ENCODE measurements at regions not wholly inside any gene's neighbourhood (a gene's known extent, or its start where the extent isn't known, plus 50 kb on each side); places are given as distances from the start of the nearest gene placed in this dataset.
A peak's percentile ranks its signal among the peaks of the same experiment; 100 is the strongest.

DNA sequence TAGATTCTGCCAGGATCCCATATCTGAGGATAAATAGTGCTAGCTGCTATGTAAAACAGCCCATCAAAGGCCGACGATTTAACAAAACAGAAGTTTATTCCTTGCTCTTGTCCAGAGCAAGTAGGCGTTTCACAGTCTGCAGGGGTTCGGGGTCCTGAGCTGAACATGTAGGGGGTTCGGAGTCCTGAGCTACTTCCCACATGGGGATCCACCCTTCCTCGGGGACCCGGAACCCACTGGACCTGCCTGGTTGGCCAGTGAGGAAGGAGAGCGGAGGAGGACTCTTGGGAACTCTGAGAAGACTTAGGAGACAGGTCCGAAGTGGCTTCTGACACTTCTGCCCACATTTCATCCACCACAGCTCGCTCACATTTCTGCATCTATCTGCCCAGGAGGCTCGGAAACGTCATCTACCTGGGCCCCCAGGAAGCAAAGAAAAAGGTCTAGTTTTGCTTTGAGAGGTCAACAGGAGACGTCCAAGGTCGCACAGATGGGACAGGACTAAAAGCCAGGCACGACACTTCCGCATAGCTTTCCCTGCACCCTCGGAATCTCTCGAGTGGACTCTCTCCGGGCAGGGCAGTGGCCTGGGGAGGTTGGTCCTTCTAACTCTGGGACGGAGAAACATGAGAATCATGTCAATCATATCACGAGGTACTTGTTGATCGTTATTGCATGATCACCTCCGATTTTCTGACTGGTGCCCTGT is 86.4 kb downstream of the MICALL2 start:
- no peak for DNase-seq (ENCODE audit: low read depth)
- peak; percentile 73 for FAIRE-seq
- Histone ChIP-seq H3K4me3 (ENCODE audit: low read depth, low read length) (no peak overlapping the region), H3K36me3 (ENCODE audit: control insufficient read depth, insufficient read depth, low read length) (no peaks in the 10 kb centered on the region), H3K27me3 (ENCODE audit: control insufficient read depth, insufficient read depth, low read length) (peaks cover 9% of the 10 kb centered on the region)
- TF ChIP-seq, protein P1, sequence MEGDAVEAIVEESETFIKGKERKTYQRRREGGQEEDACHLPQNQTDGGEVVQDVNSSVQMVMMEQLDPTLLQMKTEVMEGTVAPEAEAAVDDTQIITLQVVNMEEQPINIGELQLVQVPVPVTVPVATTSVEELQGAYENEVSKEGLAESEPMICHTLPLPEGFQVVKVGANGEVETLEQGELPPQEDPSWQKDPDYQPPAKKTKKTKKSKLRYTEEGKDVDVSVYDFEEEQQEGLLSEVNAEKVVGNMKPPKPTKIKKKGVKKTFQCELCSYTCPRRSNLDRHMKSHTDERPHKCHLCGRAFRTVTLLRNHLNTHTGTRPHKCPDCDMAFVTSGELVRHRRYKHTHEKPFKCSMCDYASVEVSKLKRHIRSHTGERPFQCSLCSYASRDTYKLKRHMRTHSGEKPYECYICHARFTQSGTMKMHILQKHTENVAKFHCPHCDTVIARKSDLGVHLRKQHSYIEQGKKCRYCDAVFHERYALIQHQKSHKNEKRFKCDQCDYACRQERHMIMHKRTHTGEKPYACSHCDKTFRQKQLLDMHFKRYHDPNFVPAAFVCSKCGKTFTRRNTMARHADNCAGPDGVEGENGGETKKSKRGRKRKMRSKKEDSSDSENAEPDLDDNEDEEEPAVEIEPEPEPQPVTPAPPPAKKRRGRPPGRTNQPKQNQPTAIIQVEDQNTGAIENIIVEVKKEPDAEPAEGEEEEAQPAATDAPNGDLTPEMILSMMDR (IDR thresholded peaks at IDR 0.05; ENCODE audit: insufficient read depth, low read length, severe bottlenecking) = no peak

- Histone ChIP-seq H3K36me3 (ENCODE audit: control insufficient read depth, insufficient read depth, low read length) (no peaks in the 10 kb centered on the region), H3K27me3 (ENCODE audit: control insufficient read depth, insufficient read depth, low read length) (peaks cover 2% of the 10 kb centered on the region), H3K4me3 (ENCODE audit: low read depth, low read length) (no peak overlapping the region)
- TF ChIP-seq, protein P1 (IDR thresholded peaks at IDR 0.05; ENCODE audit: insufficient read depth, low read length, severe bottlenecking) = no peak
- FAIRE-seq (no peak), DNase-seq (ENCODE audit: low read depth) (no peak)
Observed at GRCh38 chr7:1377111-1377909, 82.0 kb downstream of the MICALL2 start.

GRCh38 chr7:1378610-1379601 is 80.4 kb downstream of the MICALL2 start:
- FAIRE-seq = no peak
- H3K36me3 ChIP-seq (ENCODE audit: control insufficient read depth, insufficient read depth, low read length) = no peaks in the 10 kb centered on the region
- H3K27me3 ChIP-seq (ENCODE audit: control insufficient read depth, insufficient read depth, low read length) = peaks cover 2% of the 10 kb centered on the region

DNA sequence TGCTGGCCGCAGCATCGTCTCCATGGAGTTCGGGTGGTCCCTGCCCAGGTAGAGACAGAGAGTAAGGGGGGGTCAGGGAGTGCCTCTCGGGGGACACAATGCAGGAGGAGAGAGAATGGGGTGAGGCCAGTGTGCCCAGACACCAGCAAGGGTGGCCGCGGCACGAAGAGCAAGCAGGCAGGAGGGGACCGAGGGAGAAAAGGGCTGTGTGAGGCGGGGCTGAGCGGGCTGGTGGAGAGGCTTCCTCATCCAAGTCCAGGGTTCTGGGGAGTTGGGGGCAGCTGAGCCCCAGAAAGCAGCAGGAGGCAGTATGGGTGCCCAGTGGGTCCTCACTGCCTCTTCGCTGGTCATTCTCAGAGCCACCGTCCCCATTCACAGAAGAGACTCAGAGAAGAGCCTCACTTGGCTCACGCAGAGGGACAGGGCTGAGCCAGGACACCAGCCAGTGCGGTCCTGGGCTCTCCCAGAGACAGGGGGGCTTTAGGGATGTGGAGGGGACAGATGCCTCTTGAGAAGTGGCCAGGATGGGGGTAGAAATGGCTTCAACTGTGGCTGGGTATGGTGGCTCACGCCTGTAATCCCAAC is 78.9 kb downstream of the MICALL2 start:
- DNase-seq (ENCODE audit: low read depth) (no peak), FAIRE-seq (no peak)
- Histone ChIP-seq H3K27me3 (ENCODE audit: control insufficient read depth, insufficient read depth, low read length) (peaks cover 2% of the 10 kb centered on the region), H3K4me3 (ENCODE audit: low read depth, low read length) (no peak overlapping the region), H3K36me3 (ENCODE audit: control insufficient read depth, insufficient read depth, low read length) (no peaks in the 10 kb centered on the region)
- TF ChIP-seq, protein P1 (IDR thresholded peaks at IDR 0.05; ENCODE audit: insufficient read depth, low read length, severe bottlenecking) = no peak

More at GRCh38 chr7:1378610-1379601, 80.4 kb downstream of the MICALL2 start:
- TF ChIP-seq, protein P1 (IDR thresholded peaks at IDR 0.05; ENCODE audit: insufficient read depth, low read length, severe bottlenecking) = no peak
- DNase-seq (ENCODE audit: low read depth) = no peak
- no peak overlapping the region for H3K4me3 ChIP-seq (ENCODE audit: low read depth, low read length)

- TF ChIP-seq, protein P1 (IDR thresholded peaks at IDR 0.05; ENCODE audit: insufficient read depth, low read length, severe bottlenecking) = no peak
- H3K4me3 ChIP-seq (ENCODE audit: low read depth, low read length) = no peak overlapping the region
- H3K27me3 ChIP-seq (ENCODE audit: control insufficient read depth, insufficient read depth, low read length) = peaks cover 2% of the 10 kb centered on the region
- no peak for FAIRE-seq
- no peaks in the 10 kb centered on the region for H3K36me3 ChIP-seq (ENCODE audit: control insufficient read depth, insufficient read depth, low read length)
- DNase-seq (ENCODE audit: low read depth) = no peak
Observed at GRCh38 chr7:1380821-1381580, 78.3 kb downstream of the MICALL2 start.

All from bronchial epithelial cell (primary cell).